ENCODE measurements at regions not wholly inside any gene's neighbourhood (a gene's known extent, or its start where the extent isn't known, plus 50 kb on each side); places are given as distances from the start of the nearest gene placed in this dataset.

DNA sequence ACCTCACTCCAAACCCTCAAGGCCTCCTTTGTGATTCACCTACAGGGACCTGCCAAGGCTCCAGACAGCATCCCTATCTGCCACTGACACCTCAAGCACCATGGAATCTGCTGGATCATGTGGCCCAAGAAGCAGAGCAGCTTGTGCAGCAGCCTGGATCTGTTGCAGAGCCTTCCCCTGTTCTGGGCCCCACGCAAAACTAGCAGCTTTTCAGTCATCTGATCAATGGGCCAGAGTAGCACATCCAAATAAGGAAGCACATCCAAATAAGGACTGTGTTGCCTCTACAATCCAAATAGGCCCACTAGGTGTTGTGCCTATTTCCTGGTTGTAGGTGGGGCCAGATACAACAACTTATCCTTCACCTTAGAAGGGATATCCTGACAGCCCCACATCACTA lies 97.1 kb upstream of the GNAO1 start:
- DNase-seq: no peak
- H3K4me3 ChIP-seq (ENCODE audit: low read depth, low read length): no peak overlapping the region
- no peaks in the 10 kb centered on the region for H3K27me3 ChIP-seq (ENCODE audit: insufficient read depth, low read depth, severe bottlenecking)
- no peak overlapping the region for H3K27ac ChIP-seq
- H3K36me3 ChIP-seq: no peaks in the 10 kb centered on the region
- TF ChIP-seq, protein P1, sequence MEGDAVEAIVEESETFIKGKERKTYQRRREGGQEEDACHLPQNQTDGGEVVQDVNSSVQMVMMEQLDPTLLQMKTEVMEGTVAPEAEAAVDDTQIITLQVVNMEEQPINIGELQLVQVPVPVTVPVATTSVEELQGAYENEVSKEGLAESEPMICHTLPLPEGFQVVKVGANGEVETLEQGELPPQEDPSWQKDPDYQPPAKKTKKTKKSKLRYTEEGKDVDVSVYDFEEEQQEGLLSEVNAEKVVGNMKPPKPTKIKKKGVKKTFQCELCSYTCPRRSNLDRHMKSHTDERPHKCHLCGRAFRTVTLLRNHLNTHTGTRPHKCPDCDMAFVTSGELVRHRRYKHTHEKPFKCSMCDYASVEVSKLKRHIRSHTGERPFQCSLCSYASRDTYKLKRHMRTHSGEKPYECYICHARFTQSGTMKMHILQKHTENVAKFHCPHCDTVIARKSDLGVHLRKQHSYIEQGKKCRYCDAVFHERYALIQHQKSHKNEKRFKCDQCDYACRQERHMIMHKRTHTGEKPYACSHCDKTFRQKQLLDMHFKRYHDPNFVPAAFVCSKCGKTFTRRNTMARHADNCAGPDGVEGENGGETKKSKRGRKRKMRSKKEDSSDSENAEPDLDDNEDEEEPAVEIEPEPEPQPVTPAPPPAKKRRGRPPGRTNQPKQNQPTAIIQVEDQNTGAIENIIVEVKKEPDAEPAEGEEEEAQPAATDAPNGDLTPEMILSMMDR (IDR thresholded peaks at IDR 0.05; ENCODE audit: low read depth, low read length): no peak
- no peaks in the 10 kb centered on the region for H3K9me3 ChIP-seq (ENCODE audit: severe bottlenecking)

DNA sequence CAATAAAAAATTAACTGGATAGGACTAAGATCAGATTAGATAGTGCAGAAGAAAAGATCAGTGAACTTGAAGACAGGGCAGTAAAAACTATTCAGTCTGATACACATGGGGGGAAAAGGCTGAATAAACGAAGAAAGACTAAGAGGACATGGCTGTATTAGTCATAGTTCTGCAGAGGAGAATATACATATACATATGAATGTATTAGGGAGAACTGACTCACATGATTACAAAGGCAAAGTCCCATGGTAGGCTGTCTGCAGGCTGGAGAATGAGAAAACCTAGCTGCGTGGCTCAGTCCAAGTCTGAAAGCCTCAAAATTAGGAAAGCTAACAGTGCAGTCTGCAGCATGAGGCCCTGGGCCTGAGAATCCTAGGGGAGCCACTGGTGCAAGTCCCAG lies 98.2 kb upstream of the GNAO1 start:
- no peak for DNase-seq
- Histone ChIP-seq H3K4me3 (ENCODE audit: low read depth, low read length) (no peak overlapping the region), H3K9me3 (ENCODE audit: severe bottlenecking) (no peaks in the 10 kb centered on the region), H3K36me3 (no peaks in the 10 kb centered on the region), H3K27ac (no peak overlapping the region), H3K27me3 (ENCODE audit: insufficient read depth, low read depth, severe bottlenecking) (no peaks in the 10 kb centered on the region)
- TF ChIP-seq, protein P1 (IDR thresholded peaks at IDR 0.05; ENCODE audit: low read depth, low read length): no peak

DNA sequence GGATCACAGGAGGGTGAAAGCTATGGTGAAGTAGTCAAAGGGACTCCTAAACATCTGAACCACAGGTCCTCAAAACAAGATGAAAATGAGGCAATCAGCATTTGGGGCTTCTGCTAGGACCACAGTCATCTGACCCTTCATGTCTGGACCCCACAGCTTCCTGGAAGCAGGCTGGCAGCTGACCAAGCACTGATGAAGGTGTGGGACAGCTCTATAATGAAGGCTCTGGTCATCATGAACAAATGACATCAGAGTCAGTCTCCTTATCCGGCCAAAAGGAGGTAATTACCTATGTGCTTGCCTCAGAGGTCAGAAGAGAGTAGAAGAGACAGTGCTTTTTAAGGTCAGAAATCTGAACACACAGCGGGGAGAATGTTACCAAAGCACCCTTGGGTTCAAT lies 101.2 kb upstream of the GNAO1 start:
- TF ChIP-seq, protein P1 (IDR thresholded peaks at IDR 0.05; ENCODE audit: low read depth, low read length): no peak
- no peaks in the 10 kb centered on the region for H3K36me3 ChIP-seq
- no peak overlapping the region for H3K4me3 ChIP-seq (ENCODE audit: low read depth, low read length)
- no peak overlapping the region for H3K27ac ChIP-seq
- no peaks in the 10 kb centered on the region for H3K9me3 ChIP-seq (ENCODE audit: severe bottlenecking)
- H3K27me3 ChIP-seq (ENCODE audit: insufficient read depth, low read depth, severe bottlenecking): no peaks in the 10 kb centered on the region
- DNase-seq: no peak

DNA sequence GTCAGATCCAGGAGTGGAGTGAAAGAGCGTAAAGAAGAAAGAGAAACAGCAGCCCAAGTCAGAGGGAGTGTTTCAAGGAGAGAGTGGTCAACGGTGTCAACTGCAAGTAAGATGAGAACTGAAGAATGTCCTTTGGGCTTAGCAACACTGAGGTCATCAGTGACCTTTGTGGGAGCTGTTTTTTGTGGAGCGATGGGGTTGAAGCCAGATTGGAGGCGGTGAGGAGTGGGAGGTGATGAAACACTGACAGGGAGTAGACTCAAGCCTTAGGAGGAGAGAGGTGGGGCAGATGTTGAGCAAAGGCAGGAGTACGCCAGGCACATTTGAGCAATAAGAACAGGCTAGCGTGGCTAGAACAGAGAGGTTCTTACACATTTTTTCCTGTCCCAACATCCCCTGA lies 103.7 kb upstream of the GNAO1 start:
- DNase-seq: no peak
- TF ChIP-seq, protein P1 (IDR thresholded peaks at IDR 0.05; ENCODE audit: low read depth, low read length): no peak
- Histone ChIP-seq H3K27ac (no peak overlapping the region), H3K27me3 (ENCODE audit: insufficient read depth, low read depth, severe bottlenecking) (no peaks in the 10 kb centered on the region), H3K9me3 (ENCODE audit: severe bottlenecking) (no peaks in the 10 kb centered on the region), H3K36me3 (no peaks in the 10 kb centered on the region), H3K4me3 (ENCODE audit: low read depth, low read length) (no peak overlapping the region)

DNA sequence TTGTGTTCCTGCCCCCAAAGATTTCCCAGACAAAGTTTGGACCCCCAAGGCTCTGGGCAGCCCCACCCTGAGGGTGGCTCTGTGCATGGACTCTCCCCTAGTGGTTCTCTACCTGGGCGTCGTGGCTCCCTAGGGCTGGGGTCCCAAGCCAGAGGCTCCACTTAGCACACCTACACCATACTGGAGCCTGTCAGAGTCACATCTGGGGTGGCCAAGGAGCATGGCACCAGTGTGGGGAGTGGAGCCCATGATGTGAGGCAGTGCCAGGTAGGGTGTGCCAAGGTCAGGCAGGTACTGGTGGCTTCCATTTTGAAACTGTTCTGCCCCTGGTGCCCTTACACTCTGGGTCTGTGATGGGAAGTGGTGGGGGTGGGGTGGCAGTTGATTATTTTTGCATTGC lies 109.9 kb upstream of the GNAO1 start:
- Histone ChIP-seq H3K36me3 (no peaks in the 10 kb centered on the region), H3K4me3 (ENCODE audit: low read depth, low read length) (no peak overlapping the region), H3K27ac (no peak overlapping the region), H3K9me3 (ENCODE audit: severe bottlenecking) (no peaks in the 10 kb centered on the region), H3K27me3 (ENCODE audit: insufficient read depth, low read depth, severe bottlenecking) (no peaks in the 10 kb centered on the region)
- TF ChIP-seq, protein P1 (IDR thresholded peaks at IDR 0.05; ENCODE audit: low read depth, low read length): no peak
- DNase-seq: no peak

DNA sequence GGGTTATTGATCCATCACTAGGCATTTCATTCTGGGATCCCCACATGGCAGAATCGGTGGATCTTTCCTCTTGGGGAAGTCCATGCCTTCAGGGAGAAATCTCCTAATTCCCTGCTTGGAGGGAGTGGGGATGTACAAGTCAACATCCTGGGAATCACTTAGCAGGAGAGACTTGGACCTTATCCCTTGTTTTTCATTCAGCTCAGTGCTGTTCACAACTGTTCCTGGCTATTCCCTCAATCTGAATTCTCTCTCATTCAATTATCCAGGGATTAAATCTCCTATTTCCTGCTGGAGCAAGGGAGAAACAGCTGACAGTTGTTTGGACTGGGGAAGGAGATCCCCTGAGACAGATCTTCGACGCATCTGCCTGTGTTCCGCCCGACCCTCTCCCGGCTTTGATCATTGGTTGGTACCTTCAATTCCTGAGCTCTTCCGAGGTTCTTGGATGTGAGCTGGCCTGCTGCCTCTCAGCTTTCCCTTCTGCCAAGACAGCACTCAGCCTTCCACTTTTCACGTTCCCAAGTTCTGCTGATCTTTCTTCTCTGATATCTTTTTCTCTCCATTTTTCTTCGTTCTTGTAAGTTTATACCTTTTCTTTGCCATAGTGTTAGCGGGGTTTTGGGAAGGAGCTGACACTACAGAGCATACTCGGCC lies 115.4 kb upstream of the GNAO1 start:
- peak; percentile 34 for DNase-seq

More for the DNA sequence above, 115.4 kb upstream of the GNAO1 start:
- TF ChIP-seq, protein P1 (IDR thresholded peaks at IDR 0.05; ENCODE audit: low read depth, low read length): no peak
- Histone ChIP-seq H3K9me3 (ENCODE audit: severe bottlenecking) (no peaks in the 10 kb centered on the region), H3K36me3 (no peaks in the 10 kb centered on the region), H3K27me3 (ENCODE audit: insufficient read depth, low read depth, severe bottlenecking) (no peaks in the 10 kb centered on the region), H3K27ac (no peak overlapping the region), H3K4me3 (ENCODE audit: low read depth, low read length) (no peak overlapping the region)
